ENCODE measurements at regions not wholly inside any gene's neighbourhood (a gene's known extent, or its start where the extent isn't known, plus 50 kb on each side); places are given as distances from the start of the nearest gene placed in this dataset.

GRCh38 chr3:7959094-7959493, 542.5 kb upstream of the LMCD1 start:
- ChIA-PET CTCF (no interaction called here), POLR2A (no interaction called here)
- no peak for DNase-seq
- Mint-ChIP-seq H3K4me1 (no peaks in the 10 kb centered on the region), H3K9me3 (ENCODE audit: low read depth) (no peaks in the 10 kb centered on the region), H3K27ac (no peak overlapping the region), H3K4me3 (no peak overlapping the region), H3K36me3 (ENCODE audit: low read depth) (no peaks in the 10 kb centered on the region), H3K27me3 (no peaks in the 10 kb centered on the region)
- intact Hi-C loops (cut with DNase I, micrococcal nuclease): no loop called here
- no peak for ATAC-seq

GRCh38 chr3:7960601-7961000, 541.0 kb upstream of the LMCD1 start:
- Mint-ChIP-seq H3K36me3 (ENCODE audit: low read depth) (no peaks in the 10 kb centered on the region), H3K27ac (no peak overlapping the region), H3K9me3 (ENCODE audit: low read depth) (no peaks in the 10 kb centered on the region), H3K27me3 (no peaks in the 10 kb centered on the region), H3K4me1 (no peaks in the 10 kb centered on the region), H3K4me3 (no peak overlapping the region)
- DNase-seq (no peak), ATAC-seq (no peak)
- CTCF ChIA-PET: no interaction called here
- intact Hi-C loops (cut with DNase I, micrococcal nuclease): no loop called here
- POLR2A ChIA-PET: no interaction called here

DNA sequence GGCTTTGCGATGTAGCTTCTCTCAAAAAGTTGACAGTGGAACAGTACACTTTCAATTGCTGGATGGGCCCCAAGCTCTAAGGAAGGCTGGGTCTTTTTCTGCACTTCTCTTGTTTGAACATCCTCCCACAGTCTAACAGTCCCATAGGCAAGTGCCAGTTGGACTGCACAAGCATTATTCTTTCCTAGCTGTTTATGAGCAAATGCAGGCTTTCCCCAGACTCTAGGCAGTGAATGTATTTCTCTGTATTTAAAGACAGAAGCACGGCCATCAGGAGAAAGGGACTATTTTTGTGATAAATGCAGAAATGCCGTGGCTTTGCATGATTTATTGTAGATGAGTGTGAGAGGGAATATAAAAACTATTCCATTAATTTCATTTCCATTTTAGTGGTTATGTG, 539.3 kb upstream of the LMCD1 start:
- ChIA-PET POLR2A (no interaction called here), CTCF (no interaction called here)
- no peak overlapping the region for H3K4me3 Mint-ChIP-seq
- ATAC-seq (no peak), DNase-seq (no peak)
- no peaks in the 10 kb centered on the region for H3K4me1 Mint-ChIP-seq
- intact Hi-C loops (cut with DNase I, micrococcal nuclease): no loop called here
- H3K36me3 Mint-ChIP-seq (ENCODE audit: low read depth): no peaks in the 10 kb centered on the region
- H3K9me3 Mint-ChIP-seq (ENCODE audit: low read depth): no peaks in the 10 kb centered on the region
- no peak overlapping the region for H3K27ac Mint-ChIP-seq
- no peaks in the 10 kb centered on the region for H3K27me3 Mint-ChIP-seq

DNA sequence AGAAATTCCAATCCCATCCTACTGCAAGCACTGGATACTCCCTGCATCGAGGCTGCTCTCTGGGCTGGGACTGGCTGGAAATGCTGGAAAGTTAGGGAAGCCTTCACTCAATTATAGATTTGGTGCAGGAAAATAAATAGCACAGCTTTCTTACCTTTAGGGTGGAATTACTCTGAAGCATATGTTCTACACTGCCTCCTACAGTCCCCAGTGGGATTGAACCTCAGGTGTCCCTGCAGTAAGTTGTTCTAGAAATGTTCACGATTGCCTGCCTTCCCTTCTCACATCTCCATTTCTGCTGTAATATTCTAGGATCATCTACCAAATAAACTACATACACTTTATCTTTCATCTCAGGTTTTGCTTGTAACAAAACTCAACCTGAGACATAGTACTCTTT, 536.7 kb upstream of the LMCD1 start:
- Mint-ChIP-seq H3K9me3 (ENCODE audit: low read depth) (no peaks in the 10 kb centered on the region), H3K27me3 (no peaks in the 10 kb centered on the region), H3K27ac (no peak overlapping the region), H3K4me1 (no peaks in the 10 kb centered on the region), H3K36me3 (ENCODE audit: low read depth) (no peaks in the 10 kb centered on the region), H3K4me3 (no peak overlapping the region)
- DNase-seq (no peak), ATAC-seq (no peak)
- intact Hi-C loops (cut with DNase I, micrococcal nuclease): no loop called here
- ChIA-PET POLR2A (interaction anchor here (0.6 kb wide), 1 partner anchor 291 kb away, joined by 3 read pairs; no protein-coding TSS in a partner anchor), CTCF (interaction anchor here (0.7 kb wide), 1 partner anchor 33 kb away, joined by 3 read pairs; no protein-coding TSS in a partner anchor)

DNA sequence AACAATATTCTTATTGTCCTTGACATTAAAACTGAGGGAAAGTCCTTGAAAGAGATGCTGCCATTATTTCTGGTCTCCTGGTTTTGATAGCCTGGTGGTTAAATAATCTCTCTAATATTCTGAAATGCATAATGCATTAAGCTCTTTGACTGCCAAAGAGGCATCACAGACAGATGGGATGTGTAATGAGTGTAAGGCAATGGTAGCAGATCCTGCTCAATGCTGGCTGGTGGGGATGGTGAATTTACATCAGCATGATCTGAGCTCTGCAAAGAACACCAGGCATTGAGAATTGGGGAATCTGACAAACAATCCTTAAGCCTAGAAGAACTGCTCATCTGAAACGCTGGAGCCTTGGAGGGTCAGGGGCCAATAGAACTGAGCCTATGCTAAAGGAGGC, 528.6 kb upstream of the LMCD1 start:
- Mint-ChIP-seq H3K4me3 (no peak overlapping the region), H3K27ac (no peak overlapping the region), H3K27me3 (no peaks in the 10 kb centered on the region), H3K36me3 (ENCODE audit: low read depth) (no peaks in the 10 kb centered on the region), H3K9me3 (ENCODE audit: low read depth) (no peaks in the 10 kb centered on the region), H3K4me1 (no peaks in the 10 kb centered on the region)
- ChIA-PET POLR2A (no interaction called here), CTCF (interaction anchor here (0.5 kb wide), 1 partner anchor 21 kb away, joined by 3 read pairs; no protein-coding TSS in a partner anchor)
- intact Hi-C loops (cut with DNase I, micrococcal nuclease): no loop called here
- ATAC-seq: no peak
- DNase-seq: no peak

DNA sequence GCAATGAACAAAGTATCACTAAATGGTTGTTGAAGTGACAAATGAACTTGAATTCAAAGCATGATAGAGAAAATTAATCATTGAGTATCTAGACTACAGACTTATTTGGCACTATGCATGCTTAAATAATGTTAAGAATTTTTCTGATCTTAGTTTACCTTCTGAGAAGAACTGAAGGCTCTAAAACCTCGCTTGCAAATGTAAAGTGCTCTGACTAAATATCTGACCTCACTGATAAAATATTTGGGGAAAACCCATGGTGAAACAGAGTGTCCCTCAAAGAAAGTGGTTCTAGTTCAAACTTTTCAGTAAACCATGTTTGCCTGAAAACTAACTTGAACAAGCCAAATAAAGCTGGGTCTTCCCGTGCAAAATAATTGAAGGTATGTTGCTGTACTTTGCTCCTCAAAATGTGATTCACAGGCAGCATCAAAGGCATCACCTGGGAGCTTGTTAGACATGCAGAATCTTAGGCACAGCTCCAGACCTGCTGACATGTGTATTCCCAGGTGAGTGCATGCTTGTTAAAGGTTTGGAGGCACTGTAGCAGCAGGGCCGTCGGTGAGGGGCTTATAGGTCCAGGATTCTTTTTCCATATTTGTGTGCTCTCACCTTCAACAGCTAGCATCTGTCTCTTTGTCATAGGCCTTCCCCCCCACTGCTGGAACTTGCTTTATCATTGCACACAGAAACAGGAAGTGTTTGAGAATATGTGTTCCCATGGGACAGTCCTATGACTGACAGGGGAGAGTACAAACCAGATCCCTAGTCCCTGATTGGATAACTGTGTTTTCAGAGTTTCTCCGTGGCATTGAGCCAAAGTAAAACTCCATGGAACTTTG, 524.2 kb upstream of the LMCD1 start:
- Mint-ChIP-seq H3K4me3 (no peak overlapping the region), H3K9me3 (ENCODE audit: low read depth) (no peaks in the 10 kb centered on the region), H3K4me1 (no peaks in the 10 kb centered on the region), H3K27ac (no peak overlapping the region), H3K36me3 (ENCODE audit: low read depth) (no peaks in the 10 kb centered on the region), H3K27me3 (no peaks in the 10 kb centered on the region)
- DNase-seq (no peak), ATAC-seq (no peak)
- ChIA-PET POLR2A (no interaction called here), CTCF (no interaction called here)
- intact Hi-C loops (cut with DNase I, micrococcal nuclease): no loop called here

DNA sequence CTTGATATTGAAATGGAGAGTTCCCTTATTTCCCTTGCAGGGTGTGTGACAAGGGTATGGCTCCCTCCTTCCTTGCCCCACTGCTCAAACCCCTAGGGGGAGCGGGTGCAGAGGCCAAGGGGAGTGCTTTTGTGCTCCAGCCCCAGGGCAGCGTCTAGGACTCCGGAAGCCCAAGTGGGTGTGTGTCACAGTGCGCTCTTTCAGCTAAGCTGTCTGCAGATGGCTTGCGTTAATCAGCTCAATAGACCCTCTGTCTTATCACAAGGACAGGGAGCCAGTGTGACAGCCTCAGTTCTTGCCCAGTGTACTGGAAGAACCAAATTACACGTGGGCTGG, 523.6 kb upstream of the LMCD1 start:
- CTCF ChIA-PET: no interaction called here

GRCh38 chr3:7982126-7982525, 519.5 kb upstream of the LMCD1 start:
- intact Hi-C loops (cut with DNase I, micrococcal nuclease): no loop called here
- ATAC-seq (no peak), DNase-seq (no peak)
- Mint-ChIP-seq H3K36me3 (ENCODE audit: low read depth) (no peaks in the 10 kb centered on the region), H3K4me1 (no peaks in the 10 kb centered on the region), H3K4me3 (no peak overlapping the region), H3K27me3 (no peaks in the 10 kb centered on the region), H3K9me3 (ENCODE audit: low read depth) (no peaks in the 10 kb centered on the region), H3K27ac (no peak overlapping the region)
- ChIA-PET POLR2A (no interaction called here), CTCF (no interaction called here)

More for the DNA sequence above, 523.6 kb upstream of the LMCD1 start:
- Mint-ChIP-seq H3K9me3 (ENCODE audit: low read depth) (no peaks in the 10 kb centered on the region), H3K36me3 (ENCODE audit: low read depth) (no peaks in the 10 kb centered on the region), H3K27me3 (no peaks in the 10 kb centered on the region), H3K27ac (no peak overlapping the region), H3K4me3 (no peak overlapping the region), H3K4me1 (no peaks in the 10 kb centered on the region)
- ATAC-seq: no peak
- no peak for DNase-seq
- intact Hi-C loops (cut with DNase I, micrococcal nuclease): no loop called here
- POLR2A ChIA-PET: no interaction called here

- H3K4me3 Mint-ChIP-seq: no peak overlapping the region
- POLR2A ChIA-PET: no interaction called here
- no peaks in the 10 kb centered on the region for H3K27me3 Mint-ChIP-seq
- ATAC-seq (no peak), DNase-seq (no peak)
- no peak overlapping the region for H3K27ac Mint-ChIP-seq
- peaks cover 2% of the 10 kb centered on the region for H3K9me3 Mint-ChIP-seq (ENCODE audit: low read depth)
- CTCF ChIA-PET: interaction anchor here (0.7 kb wide), 1 partner anchor 105 kb away, joined by 3 read pairs; no protein-coding TSS in a partner anchor
- intact Hi-C loops (cut with DNase I, micrococcal nuclease): no loop called here
- H3K4me1 Mint-ChIP-seq: no peaks in the 10 kb centered on the region
- no peaks in the 10 kb centered on the region for H3K36me3 Mint-ChIP-seq (ENCODE audit: low read depth)
Observed at GRCh38 chr3:7999384-7999783, 502.2 kb upstream of the LMCD1 start.

GRCh38 chr3:8001307-8001706, 500.3 kb upstream of the LMCD1 start:
- H3K36me3 Mint-ChIP-seq (ENCODE audit: low read depth): no peaks in the 10 kb centered on the region
- no peaks in the 10 kb centered on the region for H3K4me1 Mint-ChIP-seq
- H3K9me3 Mint-ChIP-seq (ENCODE audit: low read depth): peaks cover 2% of the 10 kb centered on the region
- ChIA-PET CTCF (no interaction called here), POLR2A (no interaction called here)
- no peak for ATAC-seq
- no peak overlapping the region for H3K4me3 Mint-ChIP-seq
- intact Hi-C loops (cut with DNase I, micrococcal nuclease): no loop called here
- no peak for DNase-seq
- no peak overlapping the region for H3K27ac Mint-ChIP-seq
- H3K27me3 Mint-ChIP-seq: no peaks in the 10 kb centered on the region

DNA sequence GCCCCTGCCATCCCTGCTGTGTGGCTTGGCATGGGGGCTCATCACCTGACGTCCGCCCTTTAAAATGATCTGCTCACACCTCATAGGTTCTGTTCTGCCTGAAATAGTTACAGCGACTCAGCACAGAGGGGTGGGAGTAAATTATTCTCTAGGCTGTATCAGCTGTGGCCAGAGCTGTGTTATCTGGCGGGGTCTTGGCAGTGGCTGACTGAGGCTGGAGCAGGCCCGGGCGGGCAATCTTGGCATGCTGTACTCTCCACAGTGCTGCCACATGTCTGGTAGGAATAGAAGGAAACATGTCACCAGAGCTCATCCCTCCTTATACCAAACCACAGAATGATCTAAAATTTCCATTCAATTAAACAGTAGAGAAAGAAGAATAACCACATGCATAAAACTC, 499.9 kb upstream of the LMCD1 start:
- H3K27me3 Mint-ChIP-seq: no peaks in the 10 kb centered on the region
- ChIA-PET POLR2A (no interaction called here), CTCF (no interaction called here)
- DNase-seq (no peak), ATAC-seq (no peak)
- no peaks in the 10 kb centered on the region for H3K36me3 Mint-ChIP-seq (ENCODE audit: low read depth)
- no peak overlapping the region for H3K27ac Mint-ChIP-seq
- no peak overlapping the region for H3K4me3 Mint-ChIP-seq
- no peaks in the 10 kb centered on the region for H3K4me1 Mint-ChIP-seq
- H3K9me3 Mint-ChIP-seq (ENCODE audit: low read depth): peaks cover 2% of the 10 kb centered on the region
- intact Hi-C loops (cut with DNase I, micrococcal nuclease): no loop called here

DNA sequence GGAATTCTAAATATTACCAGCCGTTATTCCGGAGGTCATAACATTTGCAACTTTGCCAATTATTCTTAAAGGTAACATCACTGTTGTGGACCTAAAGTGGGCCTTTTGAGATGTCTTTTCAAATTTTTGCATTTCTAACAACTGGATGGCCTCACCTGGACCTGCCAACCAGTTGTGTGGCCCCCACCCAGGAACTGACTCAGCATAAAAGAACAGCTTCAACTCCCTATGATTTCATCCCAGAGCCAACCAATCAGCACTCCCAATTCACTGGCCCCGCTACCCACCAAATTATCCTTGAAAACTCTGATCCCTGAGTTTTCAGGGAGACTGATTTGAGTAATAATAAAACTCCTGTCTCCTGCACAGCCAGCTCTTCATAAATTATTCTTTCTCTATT, 489.7 kb upstream of the LMCD1 start:
- H3K36me3 Mint-ChIP-seq (ENCODE audit: low read depth): no peaks in the 10 kb centered on the region
- no peak for DNase-seq
- intact Hi-C loops (cut with DNase I, micrococcal nuclease): no loop called here
- ATAC-seq: no peak
- no peaks in the 10 kb centered on the region for H3K4me1 Mint-ChIP-seq
- ChIA-PET CTCF (no interaction called here), POLR2A (no interaction called here)
- H3K9me3 Mint-ChIP-seq (ENCODE audit: low read depth): peaks cover 5% of the 10 kb centered on the region
- H3K27ac Mint-ChIP-seq: no peak overlapping the region
- no peaks in the 10 kb centered on the region for H3K27me3 Mint-ChIP-seq
- H3K4me3 Mint-ChIP-seq: no peak overlapping the region

Data from activated CD4-positive, alpha-beta T cell treated with anti-CD3 and anti-CD28 coated beads for 36 hours (primary cell).